ENCODE measurements at regions not wholly inside any gene's neighbourhood (a gene's known extent, or its start where the extent isn't known, plus 50 kb on each side); places are given as distances from the start of the nearest gene placed in this dataset.
A peak's percentile ranks its signal among the peaks of the same experiment; 100 is the strongest.

- no peaks in the 10 kb centered on the region for H3K27me3 ChIP-seq
- intact Hi-C loops (cut with DNase I): loop anchor here in 2 of 10 donors (10.0 kb wide), 2 partner anchors 237 to 273 kb away; no protein-coding TSS in a partner anchor
- no peaks in the 10 kb centered on the region for H3K36me3 ChIP-seq
- no peak overlapping the region for H3K4me3 ChIP-seq
- 93 to 96% methylated on average over 7 of the region's 7 CpGs for WGBS, 2 donors
- no peak for TF ChIP-seq CTCF (IDR thresholded peaks at IDR 0.05)
- H3K4me1 ChIP-seq: peaks cover 0 to 7% (median 0%) of the 10 kb centered on the region in 9 donors
- ATAC-seq: no peak
- no peaks in the 10 kb centered on the region for H3K9me3 ChIP-seq
- DNase-seq: no peak
- H3K27ac ChIP-seq: no peak overlapping the region
Observed at GRCh38 chr3:146337991-146338390, 87.1 kb upstream of the PLSCR4 start.

GRCh38 chr3:146335386-146335785 is 84.5 kb upstream of the PLSCR4 start:
- H3K27ac ChIP-seq: no peak overlapping the region
- 79 to 80% methylated on average over 3 of the region's 3 CpGs for WGBS, 2 donors
- no peak overlapping the region for H3K4me3 ChIP-seq
- TF ChIP-seq CTCF (IDR thresholded peaks at IDR 0.05): no peak
- no peaks in the 10 kb centered on the region for H3K27me3 ChIP-seq
- no peaks in the 10 kb centered on the region for H3K9me3 ChIP-seq
- DNase-seq (no peak), ATAC-seq (no peak)
- H3K4me1 ChIP-seq: peaks cover 0 to 7% (median 0%) of the 10 kb centered on the region in 9 donors
- H3K36me3 ChIP-seq: no peaks in the 10 kb centered on the region
- intact Hi-C loops (cut with DNase I): loop anchor here in 4 of 10 donors (2.0 to 10.0 kb wide), 4 partner anchors 239 to 271 kb away; no protein-coding TSS in a partner anchor

- no peak overlapping the region for H3K27ac ChIP-seq
- no peaks in the 10 kb centered on the region for H3K36me3 ChIP-seq
- peak in 7 of 9 donors; percentile 27 to 59 (median 41) for TF ChIP-seq CTCF (IDR thresholded peaks at IDR 0.05)
- H3K9me3 ChIP-seq: no peaks in the 10 kb centered on the region
- intact Hi-C loops (cut with DNase I): loop anchor here in 9 of 10 donors (1.0 to 10.0 kb wide), 6 partner anchors 241 to 269 kb away; no protein-coding TSS in a partner anchor
- DNase-seq (peak in 1 of 2 donors; percentile 28), ATAC-seq (peak in 3 of 8 donors; percentile 42 to 53 (median 50))
- H3K4me1 ChIP-seq: peaks cover 0 to 7% (median 0%) of the 10 kb centered on the region in 9 donors
- no peak overlapping the region for H3K4me3 ChIP-seq
- H3K27me3 ChIP-seq: no peaks in the 10 kb centered on the region
- WGBS, 2 donors: 83 to 92% methylated on average over 7 of the region's 7 CpGs
Observed at GRCh38 chr3:146334151-146334550, 83.2 kb upstream of the PLSCR4 start.

- intact Hi-C loops (cut with DNase I): loop anchor here in 6 of 10 donors (5.0 to 10.0 kb wide), 3 partner anchors 243 to 267 kb away; no protein-coding TSS in a partner anchor
- ATAC-seq: no peak
- Histone ChIP-seq H3K9me3 (no peaks in the 10 kb centered on the region), H3K36me3 (no peaks in the 10 kb centered on the region), H3K4me3 (no peak overlapping the region), H3K27ac (no peak overlapping the region), H3K27me3 (no peaks in the 10 kb centered on the region), H3K4me1 (peaks cover 0 to 7% (median 0%) of the 10 kb centered on the region in 9 donors)
- DNase-seq: no peak
- no peak for TF ChIP-seq CTCF (IDR thresholded peaks at IDR 0.05)
Observed at GRCh38 chr3:146331967-146332366, 81.1 kb upstream of the PLSCR4 start.
